SU-DHL-6 (cell line): ENCODE measurements at regions not wholly inside any gene's neighbourhood (a gene's known extent, or its start where the extent isn't known, plus 50 kb on each side); places are given as distances from the start of the nearest gene placed in this dataset.

Experiments
- H2AFZ ChIP-seq: fragments of 200-600 bp; sonication (generic); 2 replicates; pipeline ENCODE4 v1.6.1; 2014; ENCODE audit warnings: low read depth, mild to moderate bottlenecking, moderate library complexity, mixed read lengths, antibody characterized with exemption, low read length; ENCODE audit not compliant: severe bottlenecking
- H3F3A ChIP-seq: fragments of 200-600 bp; shearing (Covaris generic); 2 replicates; pipeline ENCODE4 v1.6.0; 2016; ENCODE audit warnings: antibody characterized with exemption, mild to moderate bottlenecking; ENCODE audit not compliant: insufficient read depth
- H3K27ac ChIP-seq: fragments of 200-600 bp; sonication (generic); 2 replicates; pipeline ENCODE4 v1.5.1; 2016; ENCODE audit warnings: low read depth, mild to moderate bottlenecking, low read length, moderate library complexity, mixed read lengths
- H3K27me3 ChIP-seq: fragments of 200-600 bp; sonication (generic), shearing (Covaris generic); 2 replicates; pipeline ENCODE4 v1.6.0; 2014; ENCODE audit warnings: mild to moderate bottlenecking, low read length
- H3K36me3 ChIP-seq: fragments of 200-600 bp; sonication (generic); 2 replicates; pipeline ENCODE4 v1.6.1; 2014; ENCODE audit warnings: mild to moderate bottlenecking, low read length, mixed read lengths
- H3K4me2 ChIP-seq: fragments of 300-600, 200-600 bp; shearing (Covaris generic), sonication (generic); 2 replicates; pipeline ENCODE4 v1.6.0; 2014; ENCODE audit warnings: low read length, low read depth, mild to moderate bottlenecking; ENCODE audit not compliant: poor library complexity, severe bottlenecking
- H3K4me3 ChIP-seq: fragments of 200-600 bp; sonication (generic); 2 replicates; pipeline ENCODE4 v1.5.1; 2014; ENCODE audit warnings: antibody characterized with exemption, low read length, mild to moderate bottlenecking, mixed read lengths; ENCODE audit not compliant: insufficient read depth, poor library complexity, severe bottlenecking
- H3K79me2 ChIP-seq: fragments of 200-600 bp; sonication (generic); 2 replicates; pipeline ENCODE4 v1.6.1; 2014; ENCODE audit warnings: mild to moderate bottlenecking, low read length, moderate library complexity; ENCODE audit not compliant: insufficient read depth
- H3K9ac ChIP-seq: fragments of 200-600 bp; sonication (generic); 2 replicates; pipeline ENCODE4 v1.7.0; 2014; ENCODE audit warnings: mild to moderate bottlenecking, low read length
- H3K9me2 ChIP-seq: fragments of 200-600 bp; sonication (generic); replicated peaks from 2 replicates; pipeline ENCODE4 v1.6.1; 2014; ENCODE audit warnings: low read length; ENCODE audit not compliant: insufficient read depth
- H3K9me3 ChIP-seq: fragments of 200-600 bp; sonication (generic); 2 replicates; pipeline ENCODE4 v1.6.1; 2014; ENCODE audit warnings: low read length, mixed read lengths; ENCODE audit not compliant: insufficient read depth
- H4K20me1 ChIP-seq: fragments of 200-600 bp; sonication (generic); 2 replicates; pipeline ENCODE4 v1.6.1; 2014; ENCODE audit warnings: low read depth, mild to moderate bottlenecking, antibody characterized with exemption, low read length, moderate library complexity, mixed read lengths
- EZH2phosphoT487 ChIP-seq: fragments of 200-600 bp; sonication (generic), shearing (Covaris generic); conservative IDR thresholded peaks from 2 replicates; pipeline ENCODE4 v1.6.1; 2018; ENCODE audit warnings: mild to moderate bottlenecking, antibody characterized with exemption, low read length, moderate library complexity, mixed read lengths
- TF ChIP-seq, protein P1 (sequence below): fragments of 200-600 bp; sonication (generic); IDR thresholded peaks from one replicate; pipeline ENCODE4 v1.5.1; 2017; ENCODE audit warnings: antibody characterized with exemption, mild to moderate bottlenecking, low read length, moderate library complexity; ENCODE audit not compliant: insufficient read depth, poor library complexity, severe bottlenecking

DNA sequence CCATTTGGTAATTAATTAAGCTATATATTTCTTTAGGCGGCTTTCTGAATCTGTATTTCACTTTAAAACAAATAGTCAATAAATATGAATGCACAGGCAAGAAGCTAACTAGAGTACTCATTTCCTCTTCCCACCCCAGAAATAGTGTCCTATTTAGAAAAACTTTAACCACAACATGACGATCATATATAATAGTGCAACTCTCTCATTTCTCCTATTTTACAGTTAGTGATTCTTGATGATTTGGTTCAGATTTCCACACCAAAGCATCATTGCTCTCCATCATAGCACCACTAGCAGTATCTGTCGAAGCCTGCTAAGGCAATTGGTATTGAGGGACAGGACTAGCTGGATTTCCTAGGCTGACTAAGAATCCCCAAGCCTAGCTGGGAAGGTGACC lies 184.0 kb upstream of the GALNTL6 start:
- Histone ChIP-seq H3K27ac (no peak overlapping the region), H3K4me3 (no peak overlapping the region), H4K20me1 (no peaks in the 10 kb centered on the region), H3K27me3 (no peaks in the 10 kb centered on the region), H3K9me2 (no peaks in the 10 kb centered on the region), H3F3A (no peaks in the 10 kb centered on the region), H3K79me2 (no peaks in the 10 kb centered on the region), H3K4me2 (no peak overlapping the region), H3K9me3 (no peaks in the 10 kb centered on the region), H3K9ac (no peak overlapping the region), H3K36me3 (no peaks in the 10 kb centered on the region), H2AFZ (no peak overlapping the region)
- TF ChIP-seq EZH2phosphoT487 = no peak
- TF ChIP-seq, protein P1, sequence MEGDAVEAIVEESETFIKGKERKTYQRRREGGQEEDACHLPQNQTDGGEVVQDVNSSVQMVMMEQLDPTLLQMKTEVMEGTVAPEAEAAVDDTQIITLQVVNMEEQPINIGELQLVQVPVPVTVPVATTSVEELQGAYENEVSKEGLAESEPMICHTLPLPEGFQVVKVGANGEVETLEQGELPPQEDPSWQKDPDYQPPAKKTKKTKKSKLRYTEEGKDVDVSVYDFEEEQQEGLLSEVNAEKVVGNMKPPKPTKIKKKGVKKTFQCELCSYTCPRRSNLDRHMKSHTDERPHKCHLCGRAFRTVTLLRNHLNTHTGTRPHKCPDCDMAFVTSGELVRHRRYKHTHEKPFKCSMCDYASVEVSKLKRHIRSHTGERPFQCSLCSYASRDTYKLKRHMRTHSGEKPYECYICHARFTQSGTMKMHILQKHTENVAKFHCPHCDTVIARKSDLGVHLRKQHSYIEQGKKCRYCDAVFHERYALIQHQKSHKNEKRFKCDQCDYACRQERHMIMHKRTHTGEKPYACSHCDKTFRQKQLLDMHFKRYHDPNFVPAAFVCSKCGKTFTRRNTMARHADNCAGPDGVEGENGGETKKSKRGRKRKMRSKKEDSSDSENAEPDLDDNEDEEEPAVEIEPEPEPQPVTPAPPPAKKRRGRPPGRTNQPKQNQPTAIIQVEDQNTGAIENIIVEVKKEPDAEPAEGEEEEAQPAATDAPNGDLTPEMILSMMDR = no peak

DNA sequence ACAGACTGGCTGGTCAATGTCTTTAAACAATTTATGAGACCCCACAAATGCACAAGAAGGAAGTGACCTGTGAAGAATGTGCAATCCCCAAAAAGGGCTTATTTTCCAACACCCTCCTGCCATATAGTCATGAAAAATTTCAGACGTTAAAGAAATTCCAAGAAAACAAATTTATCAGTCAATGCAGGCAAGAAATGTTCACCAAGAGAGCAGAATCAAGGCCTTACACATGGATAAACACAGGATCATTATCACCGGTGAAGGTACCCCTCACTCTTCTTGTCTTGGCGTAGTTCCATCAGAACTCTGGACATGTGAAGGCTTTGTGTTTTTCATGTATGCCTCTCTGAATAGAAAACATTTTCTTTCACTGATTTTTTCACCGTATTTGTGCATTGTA lies 186.7 kb upstream of the GALNTL6 start:
- no peaks in the 10 kb centered on the region for H3K79me2 ChIP-seq
- H3K27ac ChIP-seq = no peak overlapping the region
- H2AFZ ChIP-seq = peak overlapping the region; percentile 57
- no peak overlapping the region for H3K4me3 ChIP-seq
- no peaks in the 10 kb centered on the region for H4K20me1 ChIP-seq
- no peaks in the 10 kb centered on the region for H3K36me3 ChIP-seq
- H3K9me3 ChIP-seq = no peaks in the 10 kb centered on the region
- H3K27me3 ChIP-seq = no peaks in the 10 kb centered on the region
- no peak for TF ChIP-seq EZH2phosphoT487
- TF ChIP-seq, protein P1 = no peak
- no peak overlapping the region for H3K9ac ChIP-seq
- H3K9me2 ChIP-seq = no peaks in the 10 kb centered on the region
- no peak overlapping the region for H3K4me2 ChIP-seq
- H3F3A ChIP-seq = no peaks in the 10 kb centered on the region

DNA sequence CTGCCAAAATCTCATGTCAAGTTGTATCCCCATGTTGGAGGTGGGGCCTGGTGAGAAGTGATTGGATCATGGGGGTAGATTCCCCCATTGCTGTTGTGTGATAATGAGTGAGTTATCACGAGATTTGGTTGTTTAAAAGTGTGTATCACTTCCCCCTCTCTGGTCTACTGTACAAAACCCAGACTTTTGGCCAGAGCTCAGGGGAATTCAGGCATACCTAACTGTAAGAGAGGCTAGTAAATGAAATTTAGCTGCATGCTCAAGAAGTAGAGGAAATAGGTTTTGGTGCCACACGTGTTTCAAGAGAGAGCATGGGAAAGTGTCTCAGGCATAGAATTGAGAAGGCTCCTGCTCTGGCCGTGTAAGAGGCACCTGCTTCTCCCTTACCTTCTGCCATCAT lies 190.5 kb upstream of the GALNTL6 start:
- no peaks in the 10 kb centered on the region for H3K9me2 ChIP-seq
- no peaks in the 10 kb centered on the region for H3F3A ChIP-seq

More for the DNA sequence above, 190.5 kb upstream of the GALNTL6 start:
- Histone ChIP-seq H3K27ac (no peak overlapping the region), H3K4me2 (no peak overlapping the region), H4K20me1 (no peaks in the 10 kb centered on the region), H3K36me3 (no peaks in the 10 kb centered on the region), H3K9me3 (0 out of 2 replicates have a peak, but pooled peaks cover 4% of the 10 kb centered on the region), H2AFZ (no peak overlapping the region), H3K9ac (no peak overlapping the region), H3K79me2 (no peaks in the 10 kb centered on the region), H3K4me3 (no peak overlapping the region), H3K27me3 (no peaks in the 10 kb centered on the region)
- TF ChIP-seq EZH2phosphoT487 = no peak
- TF ChIP-seq, protein P1 = no peak
